Caco-2 (cell line): ENCODE measurements at regions not wholly inside any gene's neighbourhood (a gene's known extent, or its start where the extent isn't known, plus 50 kb on each side); places are given as distances from the start of the nearest gene placed in this dataset.

Experiments used
- BruUV-seq: library from RNA; stranded (reverse); fragments of 400-500 nt; replicated peaks from 2 replicates; lab custom pipeline; 2021; lab: Mats Ljungman, UMichigan
- CTCF ChIA-PET: fragments of 300-600 bp; sonication (Branson Sonifier 250); formaldehyde crosslinking; loops from one replicate; lab custom pipeline; 2022; ENCODE audit warnings: antibody characterized with exemption; lab: Charles Lee
- POLR2A ChIA-PET: fragments of 300-600 bp; sonication (Branson Sonifier 250); formaldehyde crosslinking; loops from one replicate; lab custom pipeline; 2022; ENCODE audit warnings: antibody characterized with exemption; lab: Charles Lee
- DNase-seq, 2 experiments: peaks; one replicate each; pipeline versions ENCODE4 v3.0.0 to v3.0.0-alpha.2; 2020 to 2022
- H3K27me3 ChIP-seq: replicated peaks from 2 replicates; pipeline ENCODE4 v1.6.0; 2011; ENCODE audit warnings: low read length; ENCODE audit not compliant: control insufficient read depth, insufficient read depth
- H3K36me3 ChIP-seq: 2 replicates; pipeline ENCODE4 v1.5.1; 2011; ENCODE audit warnings: low read length; ENCODE audit not compliant: control insufficient read depth, insufficient read depth
- H3K4me1 ChIP-seq: fragments of 250-450 bp; sonication (Bioruptor Pico); 2 replicates; pipeline ENCODE4 v1.5.1; 2020; ENCODE audit warnings: mild to moderate bottlenecking
- H3K4me3 ChIP-seq: 2 replicates; pipeline ENCODE4 v1.5.1; 2011; ENCODE audit warnings: low read depth, mild to moderate bottlenecking, control low read depth, low read length
- H3K9me3 ChIP-seq: fragments of 250-450 bp; sonication (Bioruptor Pico); 2 replicates; pipeline ENCODE4 v1.5.1; 2020; ENCODE audit warnings: mild to moderate bottlenecking, moderate library complexity
- H3K27ac Mint-ChIP-seq: one replicate; pipeline ENCODE4 v1.8.0; 2022; ENCODE audit warnings: mixed read lengths; ENCODE audit not compliant: unreplicated experiment
- H3K27me3 Mint-ChIP-seq: one replicate; pipeline ENCODE4 v1.8.0; 2022; ENCODE audit warnings: mixed read lengths; ENCODE audit not compliant: insufficient read depth, unreplicated experiment
- H3K36me3 Mint-ChIP-seq: one replicate; pipeline ENCODE4 v1.8.0; 2022; ENCODE audit warnings: mild to moderate bottlenecking, mixed read lengths; ENCODE audit not compliant: insufficient read depth, unreplicated experiment
- H3K4me1 Mint-ChIP-seq: one replicate; pipeline ENCODE4 v1.8.0; 2022; ENCODE audit warnings: low read depth, mixed read lengths; ENCODE audit not compliant: unreplicated experiment
- H3K4me3 Mint-ChIP-seq: one replicate; pipeline ENCODE4 v1.8.0; 2022; ENCODE audit warnings: mild to moderate bottlenecking, moderate library complexity, mixed read lengths; ENCODE audit not compliant: unreplicated experiment
- H3K9me3 Mint-ChIP-seq: one replicate; pipeline ENCODE4 v1.8.0; 2022; ENCODE audit warnings: mixed read lengths; ENCODE audit not compliant: unreplicated experiment
- intact Hi-C: fragments of 100-400 bp; cut with micrococcal nuclease; formaldehyde crosslinking; loops from one replicate; pipeline ENCODE4 v1.10.0; 2022; ENCODE audit not compliant: unreplicated experiment
- TF ChIP-seq, protein P1 (sequence below), 2 experiments: fragments of 200-600 bp in 1 of 2; IDR thresholded peaks; 1 replicate in 1 of 2; 2 replicates in 1 of 2; pipeline versions ENCODE4 v1.5.1 to v1.8.0; 2011 to 2022; ENCODE audit warnings: antibody characterized with exemption in 1 of 2, control low read depth in 1 of 2, inconsistent platforms in 1 of 2, low read depth in 1 of 2, low read length in 1 of 2, mild to moderate bottlenecking in 1 of 2, moderate library complexity in 1 of 2; ENCODE audit not compliant: insufficient read depth in 1 of 2, severe bottlenecking in 1 of 2, unreplicated experiment in 1 of 2

DNA sequence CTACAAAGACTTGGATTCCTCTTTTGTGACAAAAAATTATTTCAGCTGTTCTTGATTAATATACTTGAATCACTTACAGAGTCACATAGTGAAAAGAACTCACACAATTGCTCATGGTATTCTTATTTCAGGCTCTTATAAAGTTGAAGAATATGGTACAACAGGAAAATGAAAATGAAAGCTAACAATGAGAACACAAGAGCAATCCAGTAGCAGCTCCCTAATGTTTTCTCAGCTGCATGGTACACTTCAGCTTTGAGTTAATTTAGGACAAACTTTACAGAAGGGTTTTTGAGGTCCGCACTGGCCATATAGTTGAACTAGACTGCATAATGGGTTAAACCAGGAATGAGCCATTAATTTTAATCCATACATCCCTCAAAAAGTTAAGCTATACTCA lies 1261.8 kb downstream of the SLITRK5 start:
- Histone ChIP-seq H3K36me3 (no peaks in the 10 kb centered on the region), H3K27me3 (no peaks in the 10 kb centered on the region), H3K9me3 (no peaks in the 10 kb centered on the region), H3K4me3 (no peak overlapping the region), H3K4me1 (no peaks in the 10 kb centered on the region)
- intact Hi-C loops = no loop called here
- Mint-ChIP-seq H3K4me1 (no peaks in the 10 kb centered on the region), H3K36me3 (no peaks in the 10 kb centered on the region), H3K27me3 (no peaks in the 10 kb centered on the region), H3K27ac (no peak overlapping the region), H3K9me3 (no peaks in the 10 kb centered on the region), H3K4me3 (no peak overlapping the region)
- no peak for DNase-seq
- BruUV-seq = no TSS peak
- ChIA-PET CTCF (no interaction called here), POLR2A (no interaction called here)
- TF ChIP-seq, protein P1, sequence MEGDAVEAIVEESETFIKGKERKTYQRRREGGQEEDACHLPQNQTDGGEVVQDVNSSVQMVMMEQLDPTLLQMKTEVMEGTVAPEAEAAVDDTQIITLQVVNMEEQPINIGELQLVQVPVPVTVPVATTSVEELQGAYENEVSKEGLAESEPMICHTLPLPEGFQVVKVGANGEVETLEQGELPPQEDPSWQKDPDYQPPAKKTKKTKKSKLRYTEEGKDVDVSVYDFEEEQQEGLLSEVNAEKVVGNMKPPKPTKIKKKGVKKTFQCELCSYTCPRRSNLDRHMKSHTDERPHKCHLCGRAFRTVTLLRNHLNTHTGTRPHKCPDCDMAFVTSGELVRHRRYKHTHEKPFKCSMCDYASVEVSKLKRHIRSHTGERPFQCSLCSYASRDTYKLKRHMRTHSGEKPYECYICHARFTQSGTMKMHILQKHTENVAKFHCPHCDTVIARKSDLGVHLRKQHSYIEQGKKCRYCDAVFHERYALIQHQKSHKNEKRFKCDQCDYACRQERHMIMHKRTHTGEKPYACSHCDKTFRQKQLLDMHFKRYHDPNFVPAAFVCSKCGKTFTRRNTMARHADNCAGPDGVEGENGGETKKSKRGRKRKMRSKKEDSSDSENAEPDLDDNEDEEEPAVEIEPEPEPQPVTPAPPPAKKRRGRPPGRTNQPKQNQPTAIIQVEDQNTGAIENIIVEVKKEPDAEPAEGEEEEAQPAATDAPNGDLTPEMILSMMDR (IDR thresholded peaks at IDR 0.05; ENCODE audit: insufficient read depth in 1 of 2, low read depth in 1 of 2, low read length in 1 of 2, severe bottlenecking in 1 of 2, unreplicated experiment in 1 of 2) = no peak

DNA sequence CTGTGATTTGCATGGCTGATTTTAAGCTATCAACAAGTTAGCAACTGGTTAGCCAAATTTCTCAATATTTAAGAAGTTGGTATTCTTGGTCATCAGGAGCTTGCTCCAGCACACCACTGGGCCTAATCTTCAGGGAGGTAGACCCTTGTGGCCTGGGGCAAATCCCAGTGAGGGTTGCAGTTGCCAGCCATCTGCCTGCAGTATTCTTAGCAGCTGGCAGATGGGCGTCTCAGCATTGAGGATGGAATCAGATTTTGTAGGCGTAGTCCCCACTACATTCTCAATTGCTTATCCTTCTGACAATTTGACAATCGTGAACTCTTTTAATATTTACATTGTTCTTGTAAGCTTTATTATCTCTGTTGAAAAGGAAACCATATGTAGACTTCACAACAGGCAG lies 1266.2 kb downstream of the SLITRK5 start:
- ChIA-PET POLR2A (no interaction called here), CTCF (no interaction called here)
- H3K9me3 Mint-ChIP-seq = no peaks in the 10 kb centered on the region
- TF ChIP-seq, protein P1 (IDR thresholded peaks at IDR 0.05; ENCODE audit: insufficient read depth in 1 of 2, low read depth in 1 of 2, low read length in 1 of 2, severe bottlenecking in 1 of 2, unreplicated experiment in 1 of 2) = no peak
- no peaks in the 10 kb centered on the region for H3K4me1 ChIP-seq
- H3K4me3 ChIP-seq = no peak overlapping the region
- BruUV-seq = no TSS peak
- no peaks in the 10 kb centered on the region for H3K27me3 Mint-ChIP-seq
- H3K27me3 ChIP-seq = no peaks in the 10 kb centered on the region
- intact Hi-C loops = no loop called here
- H3K9me3 ChIP-seq = no peaks in the 10 kb centered on the region
- no peak for DNase-seq
- no peaks in the 10 kb centered on the region for H3K4me1 Mint-ChIP-seq
- no peak overlapping the region for H3K4me3 Mint-ChIP-seq
- H3K27ac Mint-ChIP-seq = no peak overlapping the region
- H3K36me3 Mint-ChIP-seq = no peaks in the 10 kb centered on the region
- H3K36me3 ChIP-seq = no peaks in the 10 kb centered on the region

DNA sequence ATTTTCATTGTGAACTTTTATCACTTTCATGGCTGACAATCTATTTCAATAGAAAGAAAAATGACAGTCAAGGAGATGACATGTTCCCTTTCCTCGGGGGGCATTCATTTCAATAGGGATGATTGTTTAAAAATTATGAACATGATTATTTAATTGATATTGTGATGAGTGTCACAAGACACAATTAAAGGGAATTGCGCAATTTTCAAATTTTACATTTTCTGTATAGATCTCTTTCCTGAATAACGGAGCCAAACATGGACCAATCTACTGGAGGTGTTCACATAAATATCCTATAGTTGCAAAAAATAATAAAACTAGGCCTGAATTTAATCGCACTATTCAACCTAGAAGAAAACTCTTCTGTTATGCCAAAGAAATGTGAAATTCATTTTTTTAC lies 1274.6 kb downstream of the SLITRK5 start:
- H3K27ac Mint-ChIP-seq = no peak overlapping the region
- POLR2A ChIA-PET = no interaction called here
- TF ChIP-seq, protein P1 (IDR thresholded peaks at IDR 0.05; ENCODE audit: insufficient read depth in 1 of 2, low read depth in 1 of 2, low read length in 1 of 2, severe bottlenecking in 1 of 2, unreplicated experiment in 1 of 2) = no peak
- no peaks in the 10 kb centered on the region for H3K27me3 ChIP-seq
- H3K27me3 Mint-ChIP-seq = no peaks in the 10 kb centered on the region
- H3K9me3 Mint-ChIP-seq = no peaks in the 10 kb centered on the region
- no peaks in the 10 kb centered on the region for H3K4me1 Mint-ChIP-seq
- H3K9me3 ChIP-seq = no peaks in the 10 kb centered on the region
- intact Hi-C loops = no loop called here
- BruUV-seq = no TSS peak
- H3K4me1 ChIP-seq = no peaks in the 10 kb centered on the region
- H3K36me3 ChIP-seq = no peaks in the 10 kb centered on the region
- no peak overlapping the region for H3K4me3 Mint-ChIP-seq
- CTCF ChIA-PET = no interaction called here
- no peaks in the 10 kb centered on the region for H3K36me3 Mint-ChIP-seq
- DNase-seq = no peak
- H3K4me3 ChIP-seq = no peak overlapping the region
